HG02938 (cell line): ENCODE measurements at regions not wholly inside any gene's neighbourhood (a gene's known extent, or its start where the extent isn't known, plus 50 kb on each side); places are given as distances from the start of the nearest gene placed in this dataset.
"Not testable (repeated sequence)": the region's sequence is repeated elsewhere in the genome, so short reads cannot be mapped to it uniquely, and the experiment has no call there.

Source experiments
- ATAC-seq: cut with Tn5 transposase; IDR thresholded peaks from one replicate; pipeline ENCODE4 v1.9.1; 2021; ENCODE audit warnings: mild to moderate bottlenecking, moderate library complexity; ENCODE audit not compliant: unreplicated experiment

- ATAC-seq, result no peak
These were observed 744.6 kb downstream of the BRINP1 start for GRCh38 chr9:118624608-118625007.

- ATAC-seq, result no peak
These were observed 739.2 kb downstream of the BRINP1 start for GRCh38 chr9:118630079-118630478.

DNA sequence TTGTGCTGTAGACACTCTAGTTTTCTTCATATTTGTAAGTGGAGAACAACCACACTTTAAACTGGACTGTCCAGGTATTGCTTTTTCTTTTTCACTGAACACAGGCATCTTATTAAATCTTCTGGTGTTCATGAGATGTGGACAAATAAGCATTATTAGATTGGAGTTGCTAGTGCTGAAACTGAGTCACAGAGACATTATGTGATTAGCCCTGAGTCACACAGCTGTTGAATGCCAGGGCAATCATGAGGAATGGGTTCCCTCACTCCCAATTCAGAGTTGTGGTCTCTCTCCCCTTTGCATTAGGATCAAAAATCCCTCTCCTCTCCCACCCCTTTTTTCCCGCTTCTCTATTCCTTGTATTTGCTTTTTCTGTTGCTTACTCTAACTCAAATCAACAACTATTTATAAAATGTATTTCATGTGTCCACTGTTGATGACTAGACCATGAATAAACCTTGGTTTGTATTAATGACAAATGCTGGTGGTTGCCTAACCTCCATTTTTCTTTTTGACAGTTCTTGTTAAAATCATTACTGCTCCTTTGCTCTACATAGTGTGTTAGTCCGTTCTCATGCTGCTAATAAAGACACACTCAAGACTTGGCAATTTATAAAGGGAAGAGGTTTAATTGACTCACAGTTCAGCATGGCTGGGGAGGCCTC is 738.2 kb downstream of the BRINP1 start:
- no peak for ATAC-seq

DNA sequence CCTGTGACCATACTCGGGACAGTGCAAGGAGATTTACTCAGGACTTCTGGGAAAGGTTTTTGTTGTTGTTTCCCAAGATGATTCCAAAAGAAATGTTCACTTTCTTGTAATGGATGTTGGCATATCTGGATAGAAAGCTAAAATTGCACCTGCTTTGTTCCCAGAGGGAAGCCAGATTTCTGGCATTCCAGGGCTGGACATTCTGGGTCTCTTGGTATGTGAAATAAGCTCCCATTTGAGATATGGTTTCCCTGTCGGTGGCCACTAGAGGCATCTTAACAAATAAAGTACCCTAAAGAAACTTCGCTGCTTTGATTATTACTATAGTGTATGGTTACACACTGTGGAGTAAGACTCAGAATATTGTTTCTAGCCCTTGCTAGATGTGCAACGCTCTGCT is 737.3 kb downstream of the BRINP1 start:
- ATAC-seq, result no peak

DNA sequence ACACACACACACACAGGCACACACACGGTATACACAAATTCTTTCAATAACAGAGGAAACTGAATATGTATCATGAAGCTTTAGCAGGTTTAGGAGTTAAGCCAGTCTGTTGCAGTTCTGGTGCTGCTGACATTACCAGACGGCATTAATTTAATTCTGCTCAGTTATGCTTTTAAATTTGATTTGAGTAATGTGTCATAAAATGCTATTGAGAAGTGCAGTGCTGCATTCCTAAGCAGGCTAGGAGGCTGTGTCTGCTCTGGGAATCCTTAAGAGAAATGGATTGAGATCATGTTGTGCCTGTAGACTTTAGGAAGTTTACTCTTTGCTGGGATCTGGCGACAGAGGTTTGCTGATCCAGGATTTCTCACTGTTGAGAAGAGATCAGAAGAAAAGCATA is 733.8 kb downstream of the BRINP1 start:
- no peak for ATAC-seq

- ATAC-seq, result no peak
These were observed 731.6 kb downstream of the BRINP1 start for GRCh38 chr9:118637681-118638080.

DNA sequence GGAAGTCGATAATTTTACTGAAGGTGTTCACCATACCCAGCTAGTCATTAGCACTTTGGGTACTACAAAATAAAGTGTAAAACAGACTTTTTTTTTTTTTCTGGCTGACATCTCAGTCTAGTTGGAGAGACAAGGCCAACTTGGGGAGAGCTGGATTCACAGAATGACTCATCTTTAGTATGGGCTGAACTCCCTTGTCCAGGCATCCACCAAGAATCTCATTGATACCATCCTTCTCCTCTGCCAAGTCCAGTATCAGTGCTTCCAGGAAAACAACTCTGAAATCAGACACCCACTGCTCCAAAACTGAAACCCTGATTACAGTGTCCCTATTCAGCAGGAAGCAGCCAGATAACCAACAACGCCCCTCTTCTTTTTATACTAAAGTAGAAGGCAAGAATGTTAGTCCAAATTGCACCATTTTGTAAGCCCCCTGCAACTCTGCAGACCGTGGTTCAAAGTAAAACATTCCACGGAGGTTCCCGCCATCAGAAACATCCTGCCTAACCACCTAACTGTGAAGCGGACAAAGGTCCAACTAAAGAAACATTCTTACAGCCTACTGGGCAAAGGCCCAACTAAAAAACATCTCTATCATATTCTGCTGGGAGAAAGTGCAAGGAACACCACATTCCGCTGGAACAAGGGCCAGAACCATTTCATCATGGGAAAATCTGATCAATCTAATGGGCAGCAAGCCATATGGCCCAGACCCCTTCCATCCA is 728.2 kb downstream of the BRINP1 start:
- ATAC-seq, result no peak

DNA sequence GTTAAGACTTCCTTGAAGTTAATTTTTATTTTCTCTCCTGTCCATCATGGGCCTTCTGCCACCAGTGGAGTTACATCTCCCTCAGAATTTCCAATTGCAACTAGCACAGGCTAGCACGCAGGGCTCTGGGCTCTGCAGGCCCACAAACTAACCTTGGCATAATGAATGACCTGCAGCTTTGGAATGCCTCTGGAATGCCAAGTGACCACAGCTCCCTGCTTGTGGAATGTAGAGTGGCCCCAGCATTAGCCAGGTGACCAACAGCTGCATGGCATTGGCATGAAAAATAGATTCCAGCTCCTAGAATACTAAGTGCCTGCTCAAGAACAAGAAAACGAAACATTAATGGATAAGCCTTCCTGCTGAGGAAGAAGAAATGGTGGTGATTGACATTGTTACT is 726.1 kb downstream of the BRINP1 start:
- ATAC-seq, result no peak

DNA sequence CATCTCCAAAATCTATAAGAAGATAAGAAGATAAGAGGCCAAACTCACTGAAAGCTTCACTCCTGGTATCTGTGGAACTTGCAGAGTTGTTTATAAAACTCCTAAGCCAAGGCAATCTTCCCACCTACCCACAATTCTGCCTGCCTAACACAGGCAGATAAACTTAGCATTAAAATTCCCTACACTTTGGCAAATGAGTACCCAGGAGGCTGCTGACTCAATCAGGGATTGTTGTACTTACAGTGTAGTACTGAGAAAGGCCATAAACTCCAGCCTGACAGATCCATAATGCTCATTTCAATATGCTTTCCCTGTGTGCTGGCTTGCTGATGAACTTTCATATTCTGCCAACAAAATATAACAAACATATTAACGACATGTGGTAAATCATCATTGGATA is 725.2 kb downstream of the BRINP1 start:
- no peak for ATAC-seq

DNA sequence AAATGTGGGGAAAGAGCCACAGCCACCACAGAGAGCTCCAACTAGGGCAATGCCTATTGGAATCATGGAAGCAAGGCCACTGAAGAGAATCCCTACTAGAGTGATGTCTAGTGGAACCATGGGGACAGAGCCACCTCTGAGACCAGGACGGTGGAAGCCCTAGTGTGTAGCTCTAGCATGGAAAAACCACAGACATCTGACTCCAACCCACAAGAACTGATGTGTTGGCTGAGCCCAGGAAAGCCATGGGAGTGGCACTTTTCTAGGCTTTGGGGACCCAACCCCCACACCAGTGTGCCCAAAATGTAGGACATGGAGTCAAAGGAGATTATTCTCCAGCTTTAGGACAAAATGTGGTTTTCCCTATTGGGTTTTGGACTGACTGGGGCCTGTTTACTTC is 721.9 kb downstream of the BRINP1 start:
- no peak for ATAC-seq

DNA sequence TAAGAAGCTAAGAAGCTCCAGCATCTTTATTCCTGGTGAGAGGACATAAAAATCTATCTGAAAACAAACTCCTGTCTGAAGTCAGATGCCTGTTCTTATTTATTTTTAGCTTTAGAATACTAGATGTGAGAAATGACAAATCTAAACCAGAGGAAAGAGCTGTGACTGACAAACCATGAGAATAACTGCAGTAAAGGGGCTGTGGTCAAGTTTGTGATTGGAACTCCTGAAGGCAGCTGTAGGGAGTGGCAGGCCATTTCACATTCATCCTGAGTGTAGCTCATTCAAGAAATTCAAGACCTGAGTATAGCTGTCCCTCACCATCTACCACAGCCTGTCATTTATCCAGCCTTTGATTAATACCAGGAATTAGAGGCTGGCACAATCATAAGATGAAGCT is 718.8 kb downstream of the BRINP1 start:
- no peak for ATAC-seq

GRCh38 chr9:118651511-118651910 is 717.7 kb downstream of the BRINP1 start:
- no peak for ATAC-seq

DNA sequence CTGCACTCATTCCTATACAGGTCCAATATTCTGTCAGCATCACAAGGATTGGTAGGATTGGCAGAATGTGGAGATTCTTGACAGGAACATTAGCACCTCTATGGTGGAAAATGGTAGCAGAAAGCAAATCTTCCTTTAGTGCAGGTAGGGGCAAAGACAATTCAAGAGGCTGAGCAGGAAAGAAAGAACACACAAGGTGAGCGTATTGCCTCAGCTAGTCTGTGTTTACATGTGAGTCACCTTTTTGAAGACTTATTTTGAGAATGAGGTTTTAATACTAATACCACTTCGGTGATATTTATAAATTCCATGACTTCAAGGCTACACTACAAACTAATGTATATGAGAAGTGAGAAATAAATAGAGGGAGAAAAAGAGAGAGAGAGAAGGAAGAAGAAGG is 717.0 kb downstream of the BRINP1 start:
- ATAC-seq, result no peak

- no peak for ATAC-seq
These were observed 716.3 kb downstream of the BRINP1 start for GRCh38 chr9:118652912-118653311.

- no peak for ATAC-seq
These were observed 710.2 kb downstream of the BRINP1 start for GRCh38 chr9:118659011-118659410.

DNA sequence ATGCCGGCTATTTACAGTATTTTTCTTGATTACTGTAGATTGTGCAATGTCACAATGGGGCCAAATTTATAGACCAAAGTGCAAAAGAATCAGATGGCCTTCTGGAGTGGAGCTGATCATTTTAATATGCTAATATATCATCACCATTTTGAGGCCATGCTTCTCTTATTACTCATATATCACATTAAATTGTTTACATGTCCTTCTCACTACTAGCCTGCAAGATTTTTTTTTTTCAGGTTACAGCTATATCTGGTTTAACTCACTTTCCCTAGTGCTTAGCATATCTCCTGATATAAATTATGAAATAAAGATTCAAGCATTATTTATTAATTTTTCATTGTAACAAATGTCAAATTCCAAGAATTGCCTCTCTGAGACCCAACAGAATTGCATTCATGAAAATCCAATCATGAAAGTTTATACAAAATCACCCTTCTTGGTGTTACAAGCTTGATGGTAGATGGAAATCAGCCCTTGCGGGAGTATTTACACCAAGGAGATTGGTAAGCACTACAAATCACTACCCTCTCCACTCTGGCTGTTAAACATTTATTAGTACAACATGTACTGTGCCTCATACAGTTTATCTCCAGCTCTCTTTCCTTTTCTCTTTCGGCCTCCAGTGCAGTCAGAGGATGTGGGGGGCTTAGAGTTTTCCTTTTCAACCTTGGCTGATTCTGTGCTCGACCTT is 703.9 kb downstream of the BRINP1 start:
- no peak for ATAC-seq

- no peak for ATAC-seq
These were observed 699.0 kb downstream of the BRINP1 start for GRCh38 chr9:118670011-118670953.

DNA sequence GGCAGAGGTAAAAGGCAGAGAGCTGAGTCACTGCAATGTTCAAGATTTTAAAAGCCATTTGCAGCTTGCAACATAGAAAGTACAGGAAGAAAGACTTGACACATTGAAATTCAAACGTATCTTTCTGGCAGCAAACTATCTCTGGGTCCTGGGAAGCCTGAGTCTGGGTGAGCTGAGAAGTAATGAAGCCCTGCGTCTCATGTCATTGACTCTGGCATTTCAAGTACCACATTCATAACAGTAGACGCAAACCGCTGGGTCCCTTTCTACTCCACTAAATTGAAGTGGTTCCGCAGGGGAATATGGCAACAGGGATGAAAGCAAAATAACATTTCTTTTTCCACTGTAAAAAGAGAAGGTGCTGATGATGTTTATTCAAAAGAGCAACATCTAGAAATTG is 694.3 kb downstream of the BRINP1 start:
- no peak for ATAC-seq

GRCh38 chr9:118677936-118678653 is 691.1 kb downstream of the BRINP1 start:
- ATAC-seq, result not testable (repeated sequence)

GRCh38 chr9:118686959-118687358 is 682.3 kb downstream of the BRINP1 start:
- ATAC-seq, result no peak
